GM12878 (cell line): ENCODE measurements at regions not wholly inside any gene's neighbourhood (a gene's known extent, or its start where the extent isn't known, plus 50 kb on each side); places are given as distances from the start of the nearest gene placed in this dataset.

Experiments used
- ATAC-seq: fragments of 200-7000 bp; cut with Tn5 transposase; 3 replicates; pipeline ENCODE4 v1.9.1; 2020; ENCODE audit warnings: mild to moderate bottlenecking, moderate library complexity
- BruUV-seq: library from RNA; stranded (reverse); fragments of 400-500 nt; replicated peaks from 2 replicates; lab custom pipeline; 2021; lab: Mats Ljungman, UMichigan
- CTCF ChIA-PET: fragments of 300-600 bp; sonication (Branson Sonifier 250); formaldehyde crosslinking; extraction: SDS; loops from one replicate; lab custom pipeline; 2021; ENCODE audit warnings: inconsistent platforms; lab: Yijun Ruan, JAX
- POLR2A ChIA-PET: fragments of 350-600 bp; formaldehyde crosslinking; extraction: SDS; loops from one replicate; lab custom pipeline; 2021; ENCODE audit warnings: inconsistent platforms; lab: Charles Lee
- RAD21 ChIA-PET: fragments of 300-600 bp; sonication (Branson Sonifier 250); formaldehyde crosslinking; loops from one replicate; lab custom pipeline; 2023; ENCODE audit warnings: antibody characterized with exemption; ENCODE audit not compliant: unreplicated experiment; lab: Charles Lee
- SMC1A ChIA-PET: fragments of 300-600 bp; sonication (Branson Sonifier 250); formaldehyde crosslinking; loops from one replicate; lab custom pipeline; 2023; ENCODE audit not compliant: unreplicated experiment, uncharacterized antibody; lab: Charles Lee
- DNase-seq: peaks from one replicate; pipeline ENCODE4 v3.0.0-alpha.2; 2011; ENCODE audit warnings: low read depth, low spot score
- FAIRE-seq: peaks from 3 replicates; lab custom pipeline; 2011; peaks lifted over from hg19 to GRCh38; lab: Jason Lieb, UNC
- H2AFZ ChIP-seq: 2 replicates; pipeline ENCODE4 v1.6.0; 2011; ENCODE audit warnings: low read depth, low read length, control low read depth; ENCODE audit not compliant: control insufficient read depth
- H3K27ac ChIP-seq: 2 replicates; pipeline ENCODE4 v1.5.1; 2011; ENCODE audit warnings: control low read depth; ENCODE audit not compliant: control insufficient read depth, insufficient read depth
- H3K27me3 ChIP-seq, 2 experiments: replicated peaks in 1 of 2; 2 replicates each; pipeline versions ENCODE4 v1.6.0 to v1.6.1; 2011; ENCODE audit warnings: low read length in 1 of 2; ENCODE audit not compliant: control insufficient read depth in 2 of 2, insufficient read depth in 2 of 2
- H3K36me3 ChIP-seq, 2 experiments: 2 replicates each; pipeline ENCODE4 v1.5.1; 2011; ENCODE audit warnings: low read length in 1 of 2; ENCODE audit not compliant: control insufficient read depth in 2 of 2, insufficient read depth in 2 of 2
- H3K4me1 ChIP-seq: 2 replicates; pipeline ENCODE4 v1.6.1; 2011; ENCODE audit warnings: mild to moderate bottlenecking, low read length, moderate library complexity, mixed read lengths; ENCODE audit not compliant: control insufficient read depth, insufficient read depth
- H3K4me2 ChIP-seq: 2 replicates; pipeline ENCODE4 v1.6.0; 2011; ENCODE audit warnings: control low read depth; ENCODE audit not compliant: control insufficient read depth, insufficient read depth
- H3K4me3 ChIP-seq: fragments of 200-600 bp; sonication (generic); 2 replicates; pipeline ENCODE4 v1.5.1; 2016
- H3K79me2 ChIP-seq: 2 replicates; pipeline ENCODE4 v1.6.0; 2011; ENCODE audit warnings: low read length; ENCODE audit not compliant: control insufficient read depth, insufficient read depth
- H3K9ac ChIP-seq: 2 replicates; pipeline ENCODE4 v1.8.0; 2011; ENCODE audit warnings: low read length, control low read depth, mixed read lengths; ENCODE audit not compliant: control insufficient read depth, insufficient read depth
- H3K9me3 ChIP-seq: replicated peaks from 3 replicates; pipeline ENCODE4 v1.5.1; 2011; ENCODE audit warnings: mild to moderate bottlenecking, low read length; ENCODE audit not compliant: control insufficient read depth, insufficient read depth
- H4K20me1 ChIP-seq: 2 replicates; pipeline ENCODE4 v1.6.0; 2011; ENCODE audit not compliant: control insufficient read depth, insufficient read depth
- CHD1 ChIP-seq: IDR thresholded peaks from 2 replicates; pipeline ENCODE4 v1.6.1; 2012; ENCODE audit warnings: low read depth, low read length, improper control_type of control experiment
- MEF2A ChIP-seq: IDR thresholded peaks from 2 replicates; pipeline ENCODE4 v1.6.1; 2011; ENCODE audit warnings: low read depth, mild to moderate bottlenecking, low read length, moderate library complexity; ENCODE audit not compliant: insufficient read depth
- MEF2B ChIP-seq: fragments of 450-650 bp; IDR thresholded peaks from 2 replicates; pipeline ENCODE4 v1.6.1; 2018; ENCODE audit warnings: mild to moderate bottlenecking, moderate library complexity; ENCODE audit not compliant: partially characterized antibody, poor library complexity, severe bottlenecking
- MYC ChIP-seq: IDR thresholded peaks from 2 replicates; pipeline ENCODE4 v1.6.1; 2011; ENCODE audit warnings: mild to moderate bottlenecking, low read length, moderate library complexity, inconsistent platforms; ENCODE audit not compliant: insufficient read depth, insufficient replicate concordance, insufficient read length, severe bottlenecking
- NR2C2 ChIP-seq: IDR thresholded peaks from 2 replicates; pipeline ENCODE4 v1.6.1; 2011; ENCODE audit warnings: borderline replicate concordance, low read depth; ENCODE audit not compliant: control insufficient read depth, insufficient read length
- PAX5 ChIP-seq: IDR thresholded peaks from 2 replicates; pipeline ENCODE4 v1.6.1; 2011; ENCODE audit warnings: low read depth, low read length, borderline replicate concordance
- SIN3A ChIP-seq: IDR thresholded peaks from 2 replicates; pipeline ENCODE4 v1.6.1; 2012; ENCODE audit warnings: low read depth, low read length, improper control_type of control experiment
- SUZ12 ChIP-seq: fragments of 200-600 bp; sonication (generic); IDR thresholded peaks from one replicate; pipeline ENCODE4 v1.6.1; 2018; ENCODE audit warnings: antibody characterized with exemption, mild to moderate bottlenecking; ENCODE audit not compliant: unreplicated experiment
- ZNF24 ChIP-seq: fragments of 450-650 bp; IDR thresholded peaks from 2 replicates; pipeline ENCODE4 v1.6.1; 2017; ENCODE audit warnings: antibody characterized with exemption, mild to moderate bottlenecking
- WGBS: methylation state at CpG from one replicate; pipeline ENCODE4 v1.1.6; 2016; ENCODE audit warnings: low lambda C conversion rate; ENCODE audit not compliant: insufficient replicate concordance, insufficient coverage; ENCODE audit errors: missing lambda C conversion rate; 5-methylcytosine and 5-hydroxymethylcytosine counted together
- in situ Hi-C: fragments of 300-500 bp; cut with MboI; formaldehyde crosslinking; loops from 9 replicates; pipeline ENCODE4 v1.14.3; 2018; ENCODE audit warnings: mixed read lengths
- intact Hi-C: fragments of 100-400 bp; cut with micrococcal nuclease; formaldehyde crosslinking; loops from one replicate; pipeline ENCODE4 v1.14.2; 2022; ENCODE audit not compliant: unreplicated experiment
- TF ChIP-seq, protein P1 (sequence below): fragments of 450-650 bp; formaldehyde crosslinking; IDR thresholded peaks from 2 replicates; pipeline ENCODE4 v1.4.0; 2022; ENCODE audit warnings: mild to moderate bottlenecking, moderate library complexity
- TF ChIP-seq, protein P2 (sequence below): IDR thresholded peaks from 2 replicates; pipeline ENCODE4 v1.6.1; 2012; ENCODE audit warnings: improper control_type of control experiment, low read depth, low read length; ENCODE audit not compliant: insufficient replicate concordance
- TF ChIP-seq, protein P3 (sequence below): fragments of 450-650 bp; IDR thresholded peaks from 2 replicates; pipeline ENCODE4 v1.6.1; 2017; ENCODE audit warnings: mild to moderate bottlenecking, low read depth, inconsistent platforms; ENCODE audit not compliant: poor library complexity, severe bottlenecking

- H3K36me3 ChIP-seq: no peaks in the 10 kb centered on the region
- DNase-seq (no peak), ATAC-seq (no peak), FAIRE-seq (no peak)
- H3K4me1 ChIP-seq: no peaks in the 10 kb centered on the region
- ChIA-PET CTCF (interaction anchor here (1.2 to 2.7 kb wide), 2 partner anchors 12 to 25 kb away, joined by 3 to 8 read pairs; no protein-coding TSS in a partner anchor), RAD21 (no interaction called here), POLR2A (no interaction called here), SMC1A (no interaction called here)
- H4K20me1 ChIP-seq: no peaks in the 10 kb centered on the region
- no peak for TF ChIP-seq MEF2B
- no peak for TF ChIP-seq MYC
- TF ChIP-seq, protein P1, sequence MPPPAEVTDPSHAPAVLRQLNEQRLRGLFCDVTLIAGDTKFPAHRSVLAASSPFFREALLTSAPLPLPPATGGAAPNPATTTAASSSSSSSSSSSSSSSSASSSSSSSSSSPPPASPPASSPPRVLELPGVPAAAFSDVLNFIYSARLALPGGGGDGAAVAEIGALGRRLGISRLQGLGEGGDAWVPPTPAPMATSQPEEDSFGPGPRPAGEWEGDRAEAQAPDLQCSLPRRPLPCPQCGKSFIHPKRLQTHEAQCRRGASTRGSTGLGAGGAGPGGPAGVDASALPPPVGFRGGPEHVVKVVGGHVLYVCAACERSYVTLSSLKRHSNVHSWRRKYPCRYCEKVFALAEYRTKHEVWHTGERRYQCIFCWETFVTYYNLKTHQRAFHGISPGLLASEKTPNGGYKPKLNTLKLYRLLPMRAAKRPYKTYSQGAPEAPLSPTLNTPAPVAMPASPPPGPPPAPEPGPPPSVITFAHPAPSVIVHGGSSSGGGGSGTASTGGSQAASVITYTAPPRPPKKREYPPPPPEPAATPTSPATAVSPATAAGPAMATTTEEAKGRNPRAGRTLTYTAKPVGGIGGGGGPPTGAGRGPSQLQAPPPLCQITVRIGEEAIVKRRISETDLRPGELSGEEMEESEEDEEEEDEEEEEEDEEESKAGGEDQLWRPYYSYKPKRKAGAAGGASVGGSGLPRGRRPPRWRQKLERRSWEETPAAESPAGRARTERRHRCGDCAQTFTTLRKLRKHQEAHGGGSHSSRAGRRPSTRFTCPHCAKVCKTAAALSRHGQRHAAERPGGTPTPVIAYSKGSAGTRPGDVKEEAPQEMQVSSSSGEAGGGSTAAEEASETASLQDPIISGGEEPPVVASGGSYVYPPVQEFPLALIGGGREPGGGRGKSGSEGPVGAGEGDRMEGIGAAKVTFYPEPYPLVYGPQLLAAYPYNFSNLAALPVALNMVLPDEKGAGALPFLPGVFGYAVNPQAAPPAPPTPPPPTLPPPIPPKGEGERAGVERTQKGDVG: no peak
- no peak for TF ChIP-seq SUZ12
- no peak for TF ChIP-seq PAX5
- TF ChIP-seq, protein P2, sequence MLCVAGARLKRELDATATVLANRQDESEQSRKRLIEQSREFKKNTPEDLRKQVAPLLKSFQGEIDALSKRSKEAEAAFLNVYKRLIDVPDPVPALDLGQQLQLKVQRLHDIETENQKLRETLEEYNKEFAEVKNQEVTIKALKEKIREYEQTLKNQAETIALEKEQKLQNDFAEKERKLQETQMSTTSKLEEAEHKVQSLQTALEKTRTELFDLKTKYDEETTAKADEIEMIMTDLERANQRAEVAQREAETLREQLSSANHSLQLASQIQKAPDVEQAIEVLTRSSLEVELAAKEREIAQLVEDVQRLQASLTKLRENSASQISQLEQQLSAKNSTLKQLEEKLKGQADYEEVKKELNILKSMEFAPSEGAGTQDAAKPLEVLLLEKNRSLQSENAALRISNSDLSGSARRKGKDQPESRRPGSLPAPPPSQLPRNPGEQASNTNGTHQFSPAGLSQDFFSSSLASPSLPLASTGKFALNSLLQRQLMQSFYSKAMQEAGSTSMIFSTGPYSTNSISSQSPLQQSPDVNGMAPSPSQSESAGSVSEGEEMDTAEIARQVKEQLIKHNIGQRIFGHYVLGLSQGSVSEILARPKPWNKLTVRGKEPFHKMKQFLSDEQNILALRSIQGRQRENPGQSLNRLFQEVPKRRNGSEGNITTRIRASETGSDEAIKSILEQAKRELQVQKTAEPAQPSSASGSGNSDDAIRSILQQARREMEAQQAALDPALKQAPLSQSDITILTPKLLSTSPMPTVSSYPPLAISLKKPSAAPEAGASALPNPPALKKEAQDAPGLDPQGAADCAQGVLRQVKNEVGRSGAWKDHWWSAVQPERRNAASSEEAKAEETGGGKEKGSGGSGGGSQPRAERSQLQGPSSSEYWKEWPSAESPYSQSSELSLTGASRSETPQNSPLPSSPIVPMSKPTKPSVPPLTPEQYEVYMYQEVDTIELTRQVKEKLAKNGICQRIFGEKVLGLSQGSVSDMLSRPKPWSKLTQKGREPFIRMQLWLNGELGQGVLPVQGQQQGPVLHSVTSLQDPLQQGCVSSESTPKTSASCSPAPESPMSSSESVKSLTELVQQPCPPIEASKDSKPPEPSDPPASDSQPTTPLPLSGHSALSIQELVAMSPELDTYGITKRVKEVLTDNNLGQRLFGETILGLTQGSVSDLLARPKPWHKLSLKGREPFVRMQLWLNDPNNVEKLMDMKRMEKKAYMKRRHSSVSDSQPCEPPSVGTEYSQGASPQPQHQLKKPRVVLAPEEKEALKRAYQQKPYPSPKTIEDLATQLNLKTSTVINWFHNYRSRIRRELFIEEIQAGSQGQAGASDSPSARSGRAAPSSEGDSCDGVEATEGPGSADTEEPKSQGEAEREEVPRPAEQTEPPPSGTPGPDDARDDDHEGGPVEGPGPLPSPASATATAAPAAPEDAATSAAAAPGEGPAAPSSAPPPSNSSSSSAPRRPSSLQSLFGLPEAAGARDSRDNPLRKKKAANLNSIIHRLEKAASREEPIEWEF: no peak
- TF ChIP-seq, protein P3, sequence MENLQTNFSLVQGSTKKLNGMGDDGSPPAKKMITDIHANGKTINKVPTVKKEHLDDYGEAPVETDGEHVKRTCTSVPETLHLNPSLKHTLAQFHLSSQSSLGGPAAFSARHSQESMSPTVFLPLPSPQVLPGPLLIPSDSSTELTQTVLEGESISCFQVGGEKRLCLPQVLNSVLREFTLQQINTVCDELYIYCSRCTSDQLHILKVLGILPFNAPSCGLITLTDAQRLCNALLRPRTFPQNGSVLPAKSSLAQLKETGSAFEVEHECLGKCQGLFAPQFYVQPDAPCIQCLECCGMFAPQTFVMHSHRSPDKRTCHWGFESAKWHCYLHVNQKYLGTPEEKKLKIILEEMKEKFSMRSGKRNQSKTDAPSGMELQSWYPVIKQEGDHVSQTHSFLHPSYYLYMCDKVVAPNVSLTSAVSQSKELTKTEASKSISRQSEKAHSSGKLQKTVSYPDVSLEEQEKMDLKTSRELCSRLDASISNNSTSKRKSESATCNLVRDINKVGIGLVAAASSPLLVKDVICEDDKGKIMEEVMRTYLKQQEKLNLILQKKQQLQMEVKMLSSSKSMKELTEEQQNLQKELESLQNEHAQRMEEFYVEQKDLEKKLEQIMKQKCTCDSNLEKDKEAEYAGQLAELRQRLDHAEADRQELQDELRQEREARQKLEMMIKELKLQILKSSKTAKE: no peak
- no peak for TF ChIP-seq SIN3A
- no peak for TF ChIP-seq ZNF24
- TF ChIP-seq NR2C2: no peak
- TF ChIP-seq CHD1: no peak
- TF ChIP-seq MEF2A: no peak
- no TSS peak for BruUV-seq
- H3K4me3 ChIP-seq: no peak overlapping the region
- no peaks in the 10 kb centered on the region for H3K9me3 ChIP-seq
- H3K27me3 ChIP-seq: peaks cover 0 to 3% of the 10 kb centered on the region in 2 experiments; a peak in 2 of 4 replicates
- H3K9ac ChIP-seq: no peak overlapping the region
- no peaks in the 10 kb centered on the region for H3K79me2 ChIP-seq
- H3K27ac ChIP-seq: no peak overlapping the region
- H2AFZ ChIP-seq: no peak overlapping the region
- WGBS: 0% methylated on average over 4 of the region's 4 CpGs
- in situ Hi-C loops (no loop called here), intact Hi-C loops (no loop called here)
- no peak overlapping the region for H3K4me2 ChIP-seq
These were observed 190.3 kb downstream of the DHX15 start for GRCh38 chr4:24394041-24394440.
